IMR-90 (cell line): ENCODE measurements at regions not wholly inside any gene's neighbourhood (a gene's known extent, or its start where the extent isn't known, plus 50 kb on each side); places are given as distances from the start of the nearest gene placed in this dataset.

Experiments used
- ATAC-seq: fragments of 200-7000 bp; cut with Tn5 transposase; 2 replicates; pipeline ENCODE4 v1.9.1; 2020; ENCODE audit warnings: low read depth, mild to moderate bottlenecking, moderate library complexity
- BruUV-seq: library from RNA; stranded (reverse); fragments of 400-500 nt; replicated peaks from 2 replicates; lab custom pipeline; 2021; lab: Mats Ljungman, UMichigan
- CTCF ChIA-PET: fragments of 300-600 bp; formaldehyde crosslinking; extraction: SDS; loops from one replicate; lab custom pipeline; 2021; ENCODE audit warnings: antibody characterized with exemption; lab: Yijun Ruan, JAX
- POLR2A ChIA-PET: fragments of 300-600 bp; sonication (Branson Sonifier 250); formaldehyde crosslinking; loops from one replicate; lab custom pipeline; 2022; ENCODE audit warnings: antibody characterized with exemption; ENCODE audit not compliant: unreplicated experiment; lab: Charles Lee
- DNase-seq: peaks from one replicate; pipeline ENCODE4 v3.0.0; 2013
- H2AFZ ChIP-seq: replicated peaks from 2 replicates; pipeline ENCODE3; 2013; ENCODE audit warnings: low read length, mild to moderate bottlenecking; ENCODE audit not compliant: poor library complexity
- H2AK5ac ChIP-seq: 2 replicates; pipeline ENCODE4 v1.6.1; 2013; ENCODE audit warnings: low read depth, low read length, inconsistent platforms
- H2AK9ac ChIP-seq: replicated peaks from 2 replicates; pipeline ENCODE3; 2013; ENCODE audit warnings: mild to moderate bottlenecking, low read depth, low read length, moderate library complexity; ENCODE audit not compliant: poor library complexity
- H2BK120ac ChIP-seq: 2 replicates; pipeline ENCODE4 v1.6.1; 2013; ENCODE audit warnings: low read depth, low read length, inconsistent platforms
- H2BK15ac ChIP-seq: 3 replicates; pipeline ENCODE4 v1.6.1; 2013; ENCODE audit warnings: low read depth, low read length, inconsistent platforms
- H2BK20ac ChIP-seq: 2 replicates; pipeline ENCODE4 v1.6.1; 2013; ENCODE audit warnings: low read depth, mild to moderate bottlenecking, inconsistent platforms, low read length, moderate library complexity
- H2BK5ac ChIP-seq: 2 replicates; pipeline ENCODE4 v1.6.1; 2013; ENCODE audit warnings: mild to moderate bottlenecking, low read depth, low read length, inconsistent platforms; ENCODE audit not compliant: poor library complexity, severe bottlenecking
- H3K14ac ChIP-seq: replicated peaks from 2 replicates; pipeline ENCODE4 v1.6.1; 2013; ENCODE audit warnings: low read depth, low read length, inconsistent platforms
- H3K18ac ChIP-seq: 2 replicates; pipeline ENCODE4 v1.6.1; 2013; ENCODE audit warnings: low read depth, low read length, control low read depth
- H3K23ac ChIP-seq: 2 replicates; pipeline ENCODE4 v1.6.1; 2013; ENCODE audit warnings: low read depth, low read length, inconsistent platforms
- H3K27ac ChIP-seq: 2 replicates; pipeline ENCODE4 v1.5.1; 2013; ENCODE audit warnings: mild to moderate bottlenecking, control low read depth, low read length; ENCODE audit not compliant: insufficient read depth
- H3K27me3 ChIP-seq: 2 replicates; pipeline ENCODE4 v1.6.1; 2013; ENCODE audit warnings: low read length; ENCODE audit not compliant: control insufficient read depth, insufficient read depth
- H3K36me3 ChIP-seq: 2 replicates; pipeline ENCODE4 v1.6.1; 2013; ENCODE audit warnings: low read length, mixed read lengths; ENCODE audit not compliant: control insufficient read depth, insufficient read depth
- H3K4ac ChIP-seq: 2 replicates; pipeline ENCODE4 v1.6.1; 2013; ENCODE audit warnings: low read depth, low read length, inconsistent platforms
- H3K4me1 ChIP-seq: 2 replicates; pipeline ENCODE4 v1.6.1; 2013; ENCODE audit warnings: low read length, mixed read lengths; ENCODE audit not compliant: control insufficient read depth, insufficient read depth
- H3K4me2 ChIP-seq: 2 replicates; pipeline ENCODE4 v1.6.1; 2013; ENCODE audit warnings: low read depth, mild to moderate bottlenecking, control low read depth, low read length, moderate library complexity
- H3K4me3 ChIP-seq: 2 replicates; pipeline ENCODE4 v1.5.1; 2013; ENCODE audit warnings: low read depth, mild to moderate bottlenecking, control low read depth, low read length, moderate library complexity; ENCODE audit not compliant: insufficient read depth
- H3K56ac ChIP-seq: 2 replicates; pipeline ENCODE4 v1.6.1; 2013; ENCODE audit warnings: low read length, inconsistent platforms; ENCODE audit not compliant: insufficient read depth; ENCODE audit errors: extremely low read depth
- H3K79me1 ChIP-seq, 2 experiments: 2 replicates each; pipeline ENCODE4 v1.6.1; 2013; ENCODE audit warnings: low read length in 2 of 2, inconsistent platforms in 1 of 2, low read depth in 1 of 2
- H3K9ac ChIP-seq: 2 replicates; pipeline ENCODE4 v1.6.1; 2013; ENCODE audit warnings: low read depth, low read length, control low read depth
- H3K9me1 ChIP-seq: 2 replicates; pipeline ENCODE4 v1.6.1; 2013; ENCODE audit warnings: low read length, inconsistent platforms; ENCODE audit not compliant: insufficient read depth
- H3K9me3 ChIP-seq: 2 replicates; pipeline ENCODE4 v1.6.1; 2013; ENCODE audit warnings: low read length; ENCODE audit not compliant: control insufficient read depth, insufficient read depth
- H4K20me1 ChIP-seq: 2 replicates; pipeline ENCODE4 v1.6.1; 2013; ENCODE audit warnings: low read length, inconsistent platforms; ENCODE audit not compliant: insufficient read depth
- H4K5ac ChIP-seq: 2 replicates; pipeline ENCODE4 v1.6.1; 2013; ENCODE audit warnings: mild to moderate bottlenecking, low read depth, low read length, control low read depth
- H4K8ac ChIP-seq, 2 experiments: 2 replicates each; pipeline ENCODE4 v1.6.1; 2013; ENCODE audit warnings: low read depth in 2 of 2, low read length in 2 of 2, control low read depth in 1 of 2, inconsistent platforms in 1 of 2
- H4K91ac ChIP-seq: 2 replicates; pipeline ENCODE4 v1.6.1; 2013; ENCODE audit warnings: low read depth, low read length, inconsistent platforms; ENCODE audit not compliant: insufficient read depth
- BHLHE40 ChIP-seq: fragments of 150-350 bp; IDR thresholded peaks from 2 replicates; pipeline ENCODE4 v1.6.1; 2016; ENCODE audit warnings: mild to moderate bottlenecking, low read depth, low read length
- CEBPB ChIP-seq: IDR thresholded peaks from 2 replicates; pipeline ENCODE4 v1.6.1; 2012; ENCODE audit warnings: low read depth, low read length, improper control_type of control experiment
- CHD1 ChIP-seq: IDR thresholded peaks from 2 replicates; pipeline ENCODE4 v1.6.1; 2012; ENCODE audit warnings: low read depth, low read length, improper control_type of control experiment
- FOS ChIP-seq: fragments of 150-350 bp; IDR thresholded peaks from 2 replicates; pipeline ENCODE4 v1.6.1; 2016; ENCODE audit warnings: low read depth, low read length
- MAFK ChIP-seq: IDR thresholded peaks from 2 replicates; pipeline ENCODE4 v1.6.1; 2012; ENCODE audit warnings: low read depth, low read length, improper control_type of control experiment
- MXI1 ChIP-seq: IDR thresholded peaks from 2 replicates; pipeline ENCODE4 v1.6.1; 2012; ENCODE audit warnings: low read depth, mild to moderate bottlenecking, low read length, moderate library complexity, borderline replicate concordance
- NFE2L2 ChIP-seq: fragments of 150-350 bp; IDR thresholded peaks from 2 replicates; pipeline ENCODE4 v1.6.1; 2016; ENCODE audit warnings: low read depth, mild to moderate bottlenecking, low read length
- RAD21 ChIP-seq: IDR thresholded peaks from 2 replicates; pipeline ENCODE4 v1.6.1; 2012; ENCODE audit warnings: low read length, improper control_type of control experiment
- RCOR1 ChIP-seq: IDR thresholded peaks from 2 replicates; pipeline ENCODE4 v1.6.1; 2012; ENCODE audit warnings: mild to moderate bottlenecking, low read length, improper control_type of control experiment; ENCODE audit not compliant: insufficient replicate concordance
- RFX5 ChIP-seq: IDR thresholded peaks from 2 replicates; pipeline ENCODE4 v1.8.0; 2012; ENCODE audit warnings: low read depth, mild to moderate bottlenecking, low read length, moderate library complexity
- WGBS, 2 experiments: methylation state at CpG; one replicate each; pipeline versions ENCODE4 v1.1.5 to v1.1.7; 2013; ENCODE audit warnings: missing lambda C conversion rate in 2 of 2; ENCODE audit not compliant: insufficient read length in 1 of 2; ENCODE audit errors: extremely low coverage in 2 of 2; 5-methylcytosine and 5-hydroxymethylcytosine counted together
- dilution Hi-C: fragments of 300-500 bp; cut with HindIII; formaldehyde crosslinking; loops from one replicate; pipeline ENCODE4 v1.14.3; 2018; ENCODE audit warnings: low sequenced_read_pairs; ENCODE audit not compliant: unreplicated experiment
- in situ Hi-C: fragments of 300-500 bp; cut with MboI; formaldehyde crosslinking; loops from 3 replicates; pipeline ENCODE4 v1.14.3; 2019; ENCODE audit warnings: low sequenced_read_pairs, inconsistent platforms, mixed read lengths
- intact Hi-C: fragments of 100-400 bp; cut with micrococcal nuclease; formaldehyde crosslinking; loops from 2 replicates; pipeline ENCODE4 v1.10.0; 2022
- TF ChIP-seq, protein P1 (sequence below): fragments of 150-350 bp; IDR thresholded peaks from 2 replicates; pipeline ENCODE4 v1.6.1; 2016; ENCODE audit warnings: low read depth, mild to moderate bottlenecking, low read length, moderate library complexity, borderline replicate concordance
- TF ChIP-seq, protein P2 (sequence below): conservative IDR thresholded peaks from 2 replicates; pipeline ENCODE4 v1.5.1; 2012; ENCODE audit warnings: mild to moderate bottlenecking, low read depth, low read length, improper control_type of control experiment

DNA sequence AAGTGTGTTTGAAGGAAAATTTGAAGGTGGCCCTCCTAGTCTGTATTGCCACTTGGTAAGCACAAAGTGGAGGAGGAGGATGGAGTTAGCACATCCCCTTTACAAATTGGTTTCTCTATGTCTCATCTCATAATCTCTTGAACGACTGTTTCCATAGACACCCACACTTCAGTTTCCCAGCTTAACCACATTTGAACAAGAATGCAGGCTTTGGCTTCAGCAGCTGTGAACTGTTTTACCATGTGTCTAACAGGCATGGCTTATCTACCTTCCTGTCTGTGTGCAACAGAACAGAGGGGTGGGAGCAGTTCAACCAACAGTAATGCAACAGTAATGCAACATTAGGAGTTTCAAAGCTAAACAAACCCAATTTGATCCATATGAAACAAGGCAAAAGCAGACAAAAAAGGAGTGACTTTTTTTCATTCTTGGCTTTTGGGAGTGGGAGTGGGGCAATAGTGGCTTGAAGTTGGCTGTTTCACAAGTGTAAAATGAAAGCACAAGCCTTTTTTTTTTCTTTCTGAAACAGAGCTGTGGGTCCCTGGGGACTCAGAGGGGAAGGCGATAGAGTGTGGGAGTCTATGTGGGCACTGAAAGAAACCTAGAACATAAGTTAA lies 108.0 kb downstream of the ITM2A start:
- Histone ChIP-seq H3K79me1 (no peaks in the 10 kb centered on the region), H3K9me1 (no peaks in the 10 kb centered on the region), H2AK5ac (no peak overlapping the region), H3K27ac (no peak overlapping the region), H4K91ac (no peak overlapping the region), H3K18ac (no peak overlapping the region), H3K4me1 (no peaks in the 10 kb centered on the region), H3K9ac (no peak overlapping the region), H2BK5ac (no peak overlapping the region), H4K8ac (no peak overlapping the region), H3K4me3 (no peak overlapping the region), H3K9me3 (no peaks in the 10 kb centered on the region), H3K23ac (no peak overlapping the region), H3K36me3 (no peaks in the 10 kb centered on the region), H3K56ac (no peak overlapping the region), H2AFZ (no peak overlapping the region), H2BK20ac (no peak overlapping the region), H2BK120ac (no peak overlapping the region), H2AK9ac (no peak overlapping the region), H4K20me1 (no peaks in the 10 kb centered on the region), H4K5ac (no peak overlapping the region), H3K14ac (no peak overlapping the region), H3K4ac (no peak overlapping the region), H3K4me2 (no peak overlapping the region), H2BK15ac (no peak overlapping the region), H3K27me3 (no peaks in the 10 kb centered on the region)
- intact Hi-C loops, result no loop called here
- in situ Hi-C loops, result no loop called here
- WGBS, 2 experiments, result no CpG with 5 or more reads among the region's 2 CpGs
- POLR2A ChIA-PET, result interaction anchor here (0.5 kb wide), 1 partner anchor 11 kb away, joined by 3 read pairs; no protein-coding TSS in a partner anchor
- no peak for ATAC-seq
- no peak for DNase-seq
- no TSS peak for BruUV-seq
- dilution Hi-C loops, result no loop called here
- TF ChIP-seq FOS, result no peak
- TF ChIP-seq MAFK, result no peak
- no peak for TF ChIP-seq NFE2L2
- TF ChIP-seq RFX5, result no peak
- TF ChIP-seq BHLHE40, result no peak
- no peak for TF ChIP-seq RCOR1
- TF ChIP-seq CHD1, result no peak
- TF ChIP-seq CEBPB, result no peak
- TF ChIP-seq MXI1, result no peak
- TF ChIP-seq, protein P1, sequence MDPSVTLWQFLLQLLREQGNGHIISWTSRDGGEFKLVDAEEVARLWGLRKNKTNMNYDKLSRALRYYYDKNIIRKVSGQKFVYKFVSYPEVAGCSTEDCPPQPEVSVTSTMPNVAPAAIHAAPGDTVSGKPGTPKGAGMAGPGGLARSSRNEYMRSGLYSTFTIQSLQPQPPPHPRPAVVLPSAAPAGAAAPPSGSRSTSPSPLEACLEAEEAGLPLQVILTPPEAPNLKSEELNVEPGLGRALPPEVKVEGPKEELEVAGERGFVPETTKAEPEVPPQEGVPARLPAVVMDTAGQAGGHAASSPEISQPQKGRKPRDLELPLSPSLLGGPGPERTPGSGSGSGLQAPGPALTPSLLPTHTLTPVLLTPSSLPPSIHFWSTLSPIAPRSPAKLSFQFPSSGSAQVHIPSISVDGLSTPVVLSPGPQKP, result no peak
- TF ChIP-seq, protein P2, sequence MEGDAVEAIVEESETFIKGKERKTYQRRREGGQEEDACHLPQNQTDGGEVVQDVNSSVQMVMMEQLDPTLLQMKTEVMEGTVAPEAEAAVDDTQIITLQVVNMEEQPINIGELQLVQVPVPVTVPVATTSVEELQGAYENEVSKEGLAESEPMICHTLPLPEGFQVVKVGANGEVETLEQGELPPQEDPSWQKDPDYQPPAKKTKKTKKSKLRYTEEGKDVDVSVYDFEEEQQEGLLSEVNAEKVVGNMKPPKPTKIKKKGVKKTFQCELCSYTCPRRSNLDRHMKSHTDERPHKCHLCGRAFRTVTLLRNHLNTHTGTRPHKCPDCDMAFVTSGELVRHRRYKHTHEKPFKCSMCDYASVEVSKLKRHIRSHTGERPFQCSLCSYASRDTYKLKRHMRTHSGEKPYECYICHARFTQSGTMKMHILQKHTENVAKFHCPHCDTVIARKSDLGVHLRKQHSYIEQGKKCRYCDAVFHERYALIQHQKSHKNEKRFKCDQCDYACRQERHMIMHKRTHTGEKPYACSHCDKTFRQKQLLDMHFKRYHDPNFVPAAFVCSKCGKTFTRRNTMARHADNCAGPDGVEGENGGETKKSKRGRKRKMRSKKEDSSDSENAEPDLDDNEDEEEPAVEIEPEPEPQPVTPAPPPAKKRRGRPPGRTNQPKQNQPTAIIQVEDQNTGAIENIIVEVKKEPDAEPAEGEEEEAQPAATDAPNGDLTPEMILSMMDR, result no peak
- TF ChIP-seq RAD21, result no peak
- CTCF ChIA-PET, result no interaction called here
